Activated T-cell treated with anti-CD3 and anti-CD28 coated beads for 24 hours (primary cell): ENCODE measurements at regions not wholly inside any gene's neighbourhood (a gene's known extent, or its start where the extent isn't known, plus 50 kb on each side); places are given as distances from the start of the nearest gene placed in this dataset.

Source experiments
- DNase-seq: peaks from one replicate; pipeline ENCODE4 v3.0.0-alpha.2; 2020; ENCODE audit warnings: low read depth

- no peak for DNase-seq
Measured at GRCh38 chr10:47077941-47078340, 166.7 kb downstream of the PTPN20 start.

GRCh38 chr10:47078393-47079203 is 167.4 kb downstream of the PTPN20 start:
- DNase-seq, result no peak

- no peak for DNase-seq
Measured at GRCh38 chr10:47079204-47079580, 168.0 kb downstream of the PTPN20 start.

- no peak for DNase-seq
Measured at GRCh38 chr10:47081264-47081663, 170.0 kb downstream of the PTPN20 start.

- DNase-seq, result no peak
Measured at GRCh38 chr10:47082055-47082784, 171.0 kb downstream of the PTPN20 start.

GRCh38 chr10:47087667-47088066 is 176.4 kb downstream of the PTPN20 start:
- no peak for DNase-seq

- DNase-seq, result no peak
Measured at GRCh38 chr10:47088656-47089354, 177.6 kb downstream of the PTPN20 start.

- DNase-seq, result no peak
Measured at GRCh38 chr10:47090042-47090441, 178.8 kb downstream of the PTPN20 start.

GRCh38 chr10:47090903-47091302 is 179.7 kb downstream of the PTPN20 start:
- no peak for DNase-seq

- DNase-seq, result no peak
Measured at GRCh38 chr10:47091421-47091820, 180.2 kb downstream of the PTPN20 start.

GRCh38 chr10:47092376-47092775 is 181.1 kb downstream of the PTPN20 start:
- no peak for DNase-seq

GRCh38 chr10:47092831-47093230 is 181.6 kb downstream of the PTPN20 start:
- no peak for DNase-seq

GRCh38 chr10:47094126-47094525 is 182.9 kb downstream of the PTPN20 start:
- DNase-seq, result no peak

GRCh38 chr10:47094636-47095035 is 183.4 kb downstream of the PTPN20 start:
- DNase-seq, result no peak

- DNase-seq, result no peak
Measured at GRCh38 chr10:47095211-47095610, 184.0 kb downstream of the PTPN20 start.

GRCh38 chr10:47095848-47096612 is 184.8 kb downstream of the PTPN20 start:
- no peak for DNase-seq

- no peak for DNase-seq
Measured at GRCh38 chr10:47098238-47098637, 187.0 kb downstream of the PTPN20 start.

GRCh38 chr10:47098964-47099363 is 187.7 kb downstream of the PTPN20 start:
- no peak for DNase-seq

- no peak for DNase-seq
Measured at GRCh38 chr10:47099474-47099873, 188.2 kb downstream of the PTPN20 start.

- DNase-seq, result no peak
Measured at GRCh38 chr10:47101196-47101595, 190.0 kb downstream of the PTPN20 start.

- DNase-seq, result no peak
Measured at GRCh38 chr10:47101807-47102206, 190.6 kb downstream of the PTPN20 start.

GRCh38 chr10:47104151-47104605 is 192.9 kb downstream of the PTPN20 start:
- no peak for DNase-seq
